GM23338 (cell line): ENCODE measurements at regions not wholly inside any gene's neighbourhood (a gene's known extent, or its start where the extent isn't known, plus 50 kb on each side); places are given as distances from the start of the nearest gene placed in this dataset.

Experiments
- CTCF ChIP-seq, 2 experiments: fragments of 200-600 bp in 1 of 2; sonication (generic) in 1 of 2; conservative IDR thresholded peaks; 2 replicates each; pipeline versions ENCODE4 v1.5.1 to v1.6.1; 2016 to 2017; ENCODE audit warnings: antibody characterized with exemption in 2 of 2, low read depth in 2 of 2, mild to moderate bottlenecking in 2 of 2, moderate library complexity in 1 of 2
- JUNB ChIP-seq: IDR thresholded peaks from one replicate; pipeline ENCODE4 v1.6.1; 2016; ENCODE audit warnings: antibody characterized with exemption; ENCODE audit not compliant: unreplicated experiment
- REST ChIP-seq: IDR thresholded peaks from one replicate; pipeline ENCODE4 v1.6.1; 2018; ENCODE audit warnings: antibody characterized with exemption; ENCODE audit not compliant: unreplicated experiment

GRCh38 chr5:68015381-68016302 is 199.9 kb upstream of the PIK3R1 start:
- no peak for TF ChIP-seq CTCF (conservative IDR thresholded peaks at IDR 0.05; ENCODE audit: low read depth in 2 of 2)
- TF ChIP-seq JUNB: no peak
- TF ChIP-seq REST: no peak
